Right lobe of liver (tissue), 6 donors: ENCODE measurements at regions not wholly inside any gene's neighbourhood (a gene's known extent, or its start where the extent isn't known, plus 50 kb on each side); places are given as distances from the start of the nearest gene placed in this dataset.
"Not testable (repeated sequence)": the region's sequence is repeated elsewhere in the genome, so short reads cannot be mapped to it uniquely, and the experiment has no call there.

ENCODE experiments used
- ATAC-seq, 4 donors: fragments of 200-7000 bp; cut with Tn5 transposase; one replicate each; pipeline ENCODE4 v1.9.1; 2020; ENCODE audit warnings: mild to moderate bottlenecking in 4 of 4, moderate library complexity in 4 of 4
- DNase-seq, 3 donors: peaks; one replicate each; pipeline ENCODE4 v3.0.0-alpha.2; 2020
- H3K27ac ChIP-seq, 3 donors: fragments of 200-600 bp; one replicate each; pipeline ENCODE4 v1.8.0; 2022
- H3K27me3 ChIP-seq, 2 donors: fragments of 200-600 bp; one replicate each; pipeline ENCODE4 v1.8.0; 2022
- H3K36me3 ChIP-seq, 4 donors: fragments of 200-600 bp; sonication (generic) in 1 of 4; one replicate each; pipeline versions ENCODE4 v1.5.1 to v1.8.0; 2017 to 2022; ENCODE audit warnings: control low read depth in 1 of 4
- H3K4me1 ChIP-seq, 4 donors: fragments of 200-600 bp; sonication (generic) in 1 of 4; one replicate each; pipeline versions ENCODE4 v1.5.1 to v1.8.0; 2017 to 2022; ENCODE audit warnings: control low read depth in 1 of 4
- H3K4me3 ChIP-seq, 3 donors: fragments of 200-600 bp; one replicate each; pipeline ENCODE4 v1.8.0; 2022
- H3K9me3 ChIP-seq, 4 donors: fragments of 200-600 bp; sonication (generic) in 1 of 4; one replicate each; pipeline versions ENCODE4 v1.5.1 to v1.8.0; 2017 to 2022; ENCODE audit warnings: control low read depth in 1 of 4
- POLR2A ChIP-seq: fragments of 450-650 bp; IDR thresholded peaks from one replicate; pipeline ENCODE4 v1.6.1; 2017; ENCODE audit warnings: antibody characterized with exemption, mild to moderate bottlenecking
- WGBS: methylation state at CpG from one replicate; pipeline ENCODE4 v1.1.6; 2018; ENCODE audit warnings: low coverage, low lambda C conversion rate; ENCODE audit not compliant: insufficient coverage; ENCODE audit errors: missing lambda C conversion rate; 5-methylcytosine and 5-hydroxymethylcytosine counted together
- intact Hi-C, 2 donors: fragments of 100-400 bp; cut with DNase I; formaldehyde crosslinking; loops; one replicate each; pipeline versions ENCODE4 v1.11.2 to v1.14.1; 2022
- TF ChIP-seq, protein P1 (sequence below), 4 donors: fragments of 200-600 bp in 3 of 4; fragments of 450-650 bp in 1 of 4; IDR thresholded peaks; one replicate each; pipeline versions ENCODE4 v1.5.1 to v1.8.0; 2016 to 2022; ENCODE audit warnings: antibody characterized with exemption in 4 of 4, mild to moderate bottlenecking in 2 of 4
- donor health status: DM: no; HTN: yes; CAD: no.
- donor health status: DM: no; HTN: no; CAD: no.
- donor health status: DM: no; HTN: no; CAD: no.
- donor health status: DM: no; HTN: yes; CAD: no.
- donor health status: DM: no; HTN: yes; CAD: no.

DNA sequence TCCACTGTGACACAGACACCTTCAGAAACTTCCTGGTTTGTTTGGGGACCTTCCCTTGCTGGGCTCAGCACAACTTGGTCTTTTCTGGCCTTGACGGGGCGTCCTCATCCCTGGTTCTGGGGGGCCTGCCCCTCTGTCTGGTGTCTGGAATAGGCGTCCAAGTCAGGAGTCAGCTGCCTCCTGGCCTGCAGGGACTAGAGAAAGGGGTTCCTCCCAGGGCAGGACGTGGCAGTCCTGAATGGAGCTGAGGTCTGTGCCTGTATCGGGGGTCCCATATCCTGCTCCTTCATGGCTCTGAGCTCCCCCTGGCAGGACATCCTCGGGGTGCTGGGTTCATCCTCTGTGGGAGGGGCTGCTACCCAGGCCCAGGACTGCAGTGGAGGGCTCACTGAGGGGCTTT lies 384.0 kb downstream of the TMEM121 start:
- Histone ChIP-seq H3K36me3 (no peaks in the 10 kb centered on the region), H3K27me3 (no peaks in the 10 kb centered on the region), H3K4me1 (no peaks in the 10 kb centered on the region), H3K4me3 (no peak overlapping the region), H3K27ac (no peak overlapping the region), H3K9me3 (no peaks in the 10 kb centered on the region)
- no CpG with 5 or more reads among the region's 6 CpGs for WGBS
- ATAC-seq (no peak), DNase-seq (peak in 1 of 3 donors; percentile 32)
- TF ChIP-seq, protein P1, sequence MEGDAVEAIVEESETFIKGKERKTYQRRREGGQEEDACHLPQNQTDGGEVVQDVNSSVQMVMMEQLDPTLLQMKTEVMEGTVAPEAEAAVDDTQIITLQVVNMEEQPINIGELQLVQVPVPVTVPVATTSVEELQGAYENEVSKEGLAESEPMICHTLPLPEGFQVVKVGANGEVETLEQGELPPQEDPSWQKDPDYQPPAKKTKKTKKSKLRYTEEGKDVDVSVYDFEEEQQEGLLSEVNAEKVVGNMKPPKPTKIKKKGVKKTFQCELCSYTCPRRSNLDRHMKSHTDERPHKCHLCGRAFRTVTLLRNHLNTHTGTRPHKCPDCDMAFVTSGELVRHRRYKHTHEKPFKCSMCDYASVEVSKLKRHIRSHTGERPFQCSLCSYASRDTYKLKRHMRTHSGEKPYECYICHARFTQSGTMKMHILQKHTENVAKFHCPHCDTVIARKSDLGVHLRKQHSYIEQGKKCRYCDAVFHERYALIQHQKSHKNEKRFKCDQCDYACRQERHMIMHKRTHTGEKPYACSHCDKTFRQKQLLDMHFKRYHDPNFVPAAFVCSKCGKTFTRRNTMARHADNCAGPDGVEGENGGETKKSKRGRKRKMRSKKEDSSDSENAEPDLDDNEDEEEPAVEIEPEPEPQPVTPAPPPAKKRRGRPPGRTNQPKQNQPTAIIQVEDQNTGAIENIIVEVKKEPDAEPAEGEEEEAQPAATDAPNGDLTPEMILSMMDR (IDR thresholded peaks at IDR 0.05) = no peak
- TF ChIP-seq POLR2A = no peak
- intact Hi-C loops = no loop called here

DNA sequence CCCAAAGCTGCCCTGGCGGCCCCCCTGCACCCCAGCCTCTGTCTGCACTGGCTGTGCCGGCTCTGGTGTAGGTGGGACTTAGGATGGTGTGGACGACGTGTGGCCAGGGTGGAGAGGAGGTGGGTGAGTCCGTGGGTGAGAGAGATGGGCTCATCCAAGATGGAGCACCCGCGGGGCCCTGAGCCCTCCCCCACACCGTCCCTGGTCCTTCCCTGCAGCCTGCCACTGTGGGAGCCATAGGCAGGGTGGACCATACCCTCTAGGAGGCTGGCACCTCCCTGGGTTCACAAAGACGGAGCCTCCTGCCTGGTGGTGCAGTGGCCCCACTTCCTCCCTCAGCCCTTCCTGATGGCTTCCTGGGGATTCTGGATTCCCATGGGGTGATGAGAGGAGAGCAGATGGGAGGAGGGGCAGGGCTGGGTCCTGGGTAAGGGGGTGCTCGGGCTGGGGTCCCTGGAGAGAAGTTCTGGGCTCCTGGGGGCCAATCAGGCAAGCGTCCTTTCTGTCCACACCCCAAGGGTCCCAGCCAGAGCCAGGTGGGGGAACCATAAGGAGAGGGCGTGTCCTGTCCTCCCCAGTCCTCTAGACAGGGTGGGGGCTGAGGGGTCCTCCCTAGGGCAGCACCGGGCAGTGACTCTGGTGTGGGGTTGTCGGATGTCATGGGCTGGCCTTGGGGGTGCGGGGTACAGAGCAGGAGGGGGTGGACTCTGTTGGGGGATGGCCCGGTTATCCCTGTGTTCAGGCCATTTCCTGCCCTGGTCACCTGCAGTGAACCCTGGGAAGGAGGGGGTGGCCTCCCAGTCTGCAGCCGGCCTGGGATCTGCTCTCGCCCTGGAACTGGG lies 384.8 kb downstream of the TMEM121 start:
- TF ChIP-seq, protein P1 (IDR thresholded peaks at IDR 0.05) = no peak
- TF ChIP-seq POLR2A = no peak
- Histone ChIP-seq H3K27ac (no peak overlapping the region), H3K9me3 (no peaks in the 10 kb centered on the region), H3K4me1 (no peaks in the 10 kb centered on the region), H3K36me3 (no peaks in the 10 kb centered on the region), H3K4me3 (no peak overlapping the region), H3K27me3 (no peaks in the 10 kb centered on the region)
- intact Hi-C loops = no loop called here
- 60% methylated on average over 2 of the region's 18 CpGs for WGBS
- no peak for ATAC-seq
- DNase-seq = peak in 1 of 3 donors; percentile 37

DNA sequence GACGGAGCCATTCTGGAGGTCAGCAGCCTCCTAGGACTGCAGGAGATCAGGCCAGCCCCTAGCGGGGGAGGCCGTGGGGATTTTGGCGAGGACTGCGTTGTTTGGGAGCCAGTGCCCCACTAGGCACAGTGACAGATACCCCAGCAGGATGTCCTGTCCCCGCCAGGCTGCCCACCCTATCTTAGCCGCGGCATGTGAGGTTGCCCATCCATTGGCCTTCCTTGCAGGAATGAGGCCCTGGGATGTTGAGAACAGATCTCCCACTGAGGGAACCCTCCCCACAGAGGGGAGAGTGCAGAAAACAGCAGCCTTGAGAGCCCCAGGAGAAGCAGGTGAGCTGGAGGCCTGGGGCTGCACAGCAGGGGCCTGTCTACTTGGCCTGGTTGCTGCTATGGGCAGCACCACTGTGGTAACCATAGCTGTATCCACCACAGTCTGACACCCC lies 385.5 kb downstream of the TMEM121 start:
- ATAC-seq, H3K9me3 ChIP-seq, H3K4me3 ChIP-seq, intact Hi-C loops, H3K36me3 ChIP-seq, H3K27ac ChIP-seq, H3K27me3 ChIP-seq, H3K4me1 ChIP-seq: not testable (repeated sequence)
- DNase-seq = peak in 1 of 3 donors; percentile 23
- WGBS = 59% methylated on average over 4 of the region's 8 CpGs

DNA sequence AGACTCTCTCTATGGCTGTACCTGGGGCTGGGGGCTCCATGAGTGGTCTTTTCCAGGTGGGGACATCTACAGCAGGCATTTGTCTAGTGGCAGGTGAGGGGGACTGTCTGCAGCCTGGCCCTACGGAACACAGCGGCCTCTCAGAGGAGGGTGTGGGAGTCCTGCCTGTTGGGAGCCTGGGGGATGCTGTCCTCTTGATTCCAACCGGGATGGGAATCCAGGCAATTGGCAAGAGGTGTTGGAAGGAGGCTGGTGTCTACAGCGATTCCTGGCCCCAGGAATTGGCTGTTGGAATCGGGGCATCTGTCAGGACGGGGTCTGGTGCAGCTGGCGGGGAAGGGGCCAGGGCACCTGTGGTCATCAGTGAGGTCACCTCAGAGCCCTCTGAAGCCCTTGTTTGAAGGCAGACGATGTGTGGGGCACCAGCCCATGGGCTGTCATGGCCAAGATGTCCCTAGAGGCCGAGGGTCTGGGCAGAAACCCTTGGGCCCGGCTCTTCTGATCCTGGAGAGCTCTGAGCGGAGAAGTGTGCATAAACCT lies 386.3 kb downstream of the TMEM121 start:
- no peak overlapping the region for H3K27ac ChIP-seq
- DNase-seq (peak in 1 of 3 donors; percentile 33), ATAC-seq (no peak)
- H3K36me3 ChIP-seq = no peaks in the 10 kb centered on the region
- H3K4me1 ChIP-seq = no peaks in the 10 kb centered on the region
- intact Hi-C loops = no loop called here
- no peak for TF ChIP-seq POLR2A
- TF ChIP-seq, protein P1 (IDR thresholded peaks at IDR 0.05) = no peak
- no peaks in the 10 kb centered on the region for H3K9me3 ChIP-seq
- H3K27me3 ChIP-seq = no peaks in the 10 kb centered on the region
- WGBS = no CpG with 5 or more reads among the region's 11 CpGs
- no peak overlapping the region for H3K4me3 ChIP-seq

DNA sequence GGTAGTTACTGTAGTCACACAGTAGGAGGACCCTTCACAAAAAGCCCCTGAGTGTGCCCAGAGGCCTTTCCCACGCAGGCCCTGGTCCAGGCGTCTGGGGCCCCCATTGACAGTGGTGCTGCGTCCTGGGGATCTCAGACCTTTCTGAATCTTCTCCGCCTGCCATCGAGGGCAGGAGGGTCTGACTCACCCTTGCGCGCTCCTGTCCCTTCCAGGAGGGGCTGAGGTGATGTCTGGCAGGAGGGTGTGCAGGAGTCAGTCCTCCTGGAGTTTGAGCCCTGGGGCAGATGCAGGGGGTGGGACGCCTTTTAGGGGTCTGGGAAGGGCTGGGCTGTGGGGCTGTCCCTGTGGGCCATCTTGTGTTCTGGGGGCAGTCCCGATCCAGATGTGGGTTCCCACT lies 386.8 kb downstream of the TMEM121 start:
- Histone ChIP-seq H3K36me3 (no peaks in the 10 kb centered on the region), H3K27me3 (no peaks in the 10 kb centered on the region), H3K4me1 (no peaks in the 10 kb centered on the region), H3K9me3 (no peaks in the 10 kb centered on the region), H3K27ac (no peak overlapping the region), H3K4me3 (no peak overlapping the region)
- intact Hi-C loops = no loop called here
- WGBS = 77% methylated on average over 3 of the region's 9 CpGs
- TF ChIP-seq POLR2A = no peak
- TF ChIP-seq, protein P1 (IDR thresholded peaks at IDR 0.05) = no peak
- peak in 1 of 3 donors; percentile 24 for DNase-seq
- no peak for ATAC-seq
